Spleen (tissue), 7 donors: ENCODE measurements at regions not wholly inside any gene's neighbourhood (a gene's known extent, or its start where the extent isn't known, plus 50 kb on each side); places are given as distances from the start of the nearest gene placed in this dataset.

Experiments
- CTCF ChIP-seq, 11 experiments: fragments of 200-600 bp in 7 of 11; fragments of 450-650 bp in 4 of 11; sonication (generic) in 4 of 11; IDR thresholded peaks in 8 of 11; conservative IDR thresholded peaks in 3 of 11; 1 replicate in 7 of 11; 2 replicates in 4 of 11; pipeline versions ENCODE4 v1.4.0 to v1.8.0; 2016 to 2021; ENCODE audit warnings: antibody characterized with exemption in 11 of 11, inconsistent platforms in 4 of 11, mild to moderate bottlenecking in 1 of 11
- POLR2A ChIP-seq, 3 donors: fragments of 450-650 bp; IDR thresholded peaks; one replicate each; pipeline ENCODE4 v1.5.1; 2017; ENCODE audit warnings: antibody characterized with exemption in 3 of 3, mild to moderate bottlenecking in 1 of 3
- POLR2AphosphoS5 ChIP-seq, 3 donors: sonication (generic); formaldehyde crosslinking; IDR thresholded peaks; one replicate each; pipeline ENCODE4 v1.5.1; 2017; ENCODE audit warnings: antibody characterized with exemption in 3 of 3
- donor health status: DM: no; HTN: no; CAD: no; lungs with moderate emphysema.
- donor health status: DM: no; HTN: no; CAD: no.
- donor health status: DM: no; HTN: no; CAD: no.

- TF ChIP-seq CTCF (IDR thresholded peaks at IDR 0.05 in 8 of 11, conservative IDR thresholded peaks at IDR 0.05 in 3 of 11) (no peak), POLR2A (IDR thresholded peaks at IDR 0.05) (no peak), POLR2AphosphoS5 (IDR thresholded peaks at IDR 0.05) (no peak)
These were observed 1040.4 kb upstream of the CDH2 start for GRCh38 chr18:29217124-29217915.
